ENCODE measurements at regions not wholly inside any gene's neighbourhood (a gene's known extent, or its start where the extent isn't known, plus 50 kb on each side); places are given as distances from the start of the nearest gene placed in this dataset.

GRCh38 chr16:13808102-13808501, 111.9 kb upstream of the ERCC4 start:
- no peak overlapping the region for H3K4ac ChIP-seq (ENCODE audit: low read depth, low read length)
- H3K23me2 ChIP-seq (ENCODE audit: insufficient read length, low read depth, low read length, poor library complexity, severe bottlenecking) = no peaks in the 10 kb centered on the region
- no peak overlapping the region for H2BK15ac ChIP-seq (ENCODE audit: low read depth, low read length)
- TF ChIP-seq CTCF (conservative IDR thresholded peaks at IDR 0.05) = no peak
- H4K8ac ChIP-seq (replicated peaks; ENCODE audit: insufficient read length, low read depth, low read length) = no peak overlapping the region
- Mint-ChIP-seq H3K27ac (no peak overlapping the region; a peak in 1 of 7 replicates), H3K36me3 (ENCODE audit: insufficient read depth in 1 of 3, low read depth in 3 of 3) (no peaks in the 10 kb centered on the region), H3K4me1 (peaks cover 7 to 9% of the 10 kb centered on the region in 2 experiments), H3K4me3 (no peak overlapping the region), H3K9me3 (peaks cover 0 to 2% of the 10 kb centered on the region in 2 experiments; a peak in 1 of 5 replicates), H3K27me3 (ENCODE audit: low read depth) (peaks cover 3% of the 10 kb centered on the region)
- no CpG with 5 or more reads among the region's 8 CpGs for WGBS (ENCODE audit: extremely low coverage, insufficient read length, low lambda C conversion rate)
- no peak overlapping the region for H2AK5ac ChIP-seq (ENCODE audit: insufficient read length, low read length)
- H2BK120ac ChIP-seq (ENCODE audit: low read depth, low read length, poor library complexity, severe bottlenecking) = no peak overlapping the region
- no peak overlapping the region for H2BK20ac ChIP-seq (ENCODE audit: low read depth, low read length, poor library complexity, severe bottlenecking)
- H3K18ac ChIP-seq (ENCODE audit: insufficient read length, low read depth, low read length) = no peak overlapping the region
- H3K4me2 ChIP-seq (ENCODE audit: insufficient read depth, insufficient read length, low read length) = no peak overlapping the region
- no peak overlapping the region for H2AFZ ChIP-seq (ENCODE audit: low read length)
- no peak overlapping the region for H3K27ac ChIP-seq (ENCODE audit: insufficient read length, low read depth, low read length)
- no peak overlapping the region for H3K9ac ChIP-seq (ENCODE audit: extremely low read depth, insufficient read length, low read length)
- no peak overlapping the region for H4K5ac ChIP-seq (ENCODE audit: insufficient read length, low read depth, low read length)
- H3T11ph ChIP-seq (ENCODE audit: low read length) = no peak overlapping the region
- H3K4me1 ChIP-seq (ENCODE audit: insufficient read depth, low read length) = no peaks in the 10 kb centered on the region
- no peak overlapping the region for H3K23ac ChIP-seq (ENCODE audit: insufficient read length, low read depth, low read length)
- no peak overlapping the region for H4K91ac ChIP-seq (ENCODE audit: insufficient read length, low read depth, low read length)
- no peaks in the 10 kb centered on the region for H3K79me2 ChIP-seq (ENCODE audit: insufficient read depth, low read length)
- H3K79me1 ChIP-seq (ENCODE audit: insufficient read depth, low read depth, low read length, poor library complexity, severe bottlenecking) = no peaks in the 10 kb centered on the region
- H4K20me1 ChIP-seq (ENCODE audit: control insufficient read depth, insufficient read depth, insufficient read length) = no peaks in the 10 kb centered on the region
- no peaks in the 10 kb centered on the region for H3K27me3 ChIP-seq (ENCODE audit: insufficient read depth, low read length)
- no peak for DNase-seq
- H3K56ac ChIP-seq (ENCODE audit: insufficient read length, low read depth, low read length) = no peak overlapping the region
- H3K14ac ChIP-seq (ENCODE audit: insufficient read depth, low read length) = no peak overlapping the region
- H3K9me3 ChIP-seq (ENCODE audit: control insufficient read depth, low read depth, low read length) = no peaks in the 10 kb centered on the region
- no peak overlapping the region for H2BK12ac ChIP-seq (ENCODE audit: insufficient read length, low read depth, low read length)
- H2BK5ac ChIP-seq (ENCODE audit: insufficient read length, low read length) = no peak overlapping the region
